Testis (tissue), 2 donors: ENCODE measurements at regions not wholly inside any gene's neighbourhood (a gene's known extent, or its start where the extent isn't known, plus 50 kb on each side); places are given as distances from the start of the nearest gene placed in this dataset.
"Not testable (repeated sequence)": the region's sequence is repeated elsewhere in the genome, so short reads cannot be mapped to it uniquely, and the experiment has no call there.

ENCODE experiments used
- DNase-seq: peaks from one replicate; pipeline ENCODE4 v3.0.0-alpha.2; 2019
- H3K27ac ChIP-seq, 2 donors: fragments of 200-600 bp; sonication (generic); one replicate each; pipeline ENCODE4 v1.5.1; 2019
- H3K27me3 ChIP-seq: fragments of 200-600 bp; sonication (generic); one replicate; pipeline ENCODE4 v1.5.1; 2019
- H3K36me3 ChIP-seq: fragments of 200-600 bp; sonication (generic); one replicate; pipeline ENCODE4 v1.5.1; 2017; ENCODE audit warnings: low read depth; ENCODE audit errors: missing control alignments
- H3K4me1 ChIP-seq: fragments of 200-600 bp; sonication (generic); one replicate; pipeline ENCODE4 v1.5.1; 2019
- H3K4me3 ChIP-seq, 2 donors: fragments of 200-600 bp; sonication (generic); one replicate each; pipeline ENCODE4 v1.5.1; 2017 to 2019
- H3K9me3 ChIP-seq: fragments of 200-600 bp; sonication (generic); one replicate; pipeline ENCODE4 v1.5.1; 2017
- POLR2A ChIP-seq: fragments of 450-650 bp; IDR thresholded peaks from one replicate; pipeline ENCODE4 v1.6.1; 2017; ENCODE audit warnings: antibody characterized with exemption, mild to moderate bottlenecking, moderate library complexity
- WGBS, 2 donors: methylation state at CpG; one replicate each; pipeline ENCODE4 v1.1.5; 2018; 5-methylcytosine and 5-hydroxymethylcytosine counted together
- intact Hi-C: fragments of 100-400 bp; cut with DNase I; formaldehyde crosslinking; loops from one replicate; pipeline ENCODE4 v1.15.1; 2023; ENCODE audit warnings: low total_unique reads
- TF ChIP-seq, protein P1 (sequence below), 3 experiments: fragments of 450-650 bp in 2 of 3; fragments of 200-600 bp in 1 of 3; sonication (generic) in 1 of 3; IDR thresholded peaks; one replicate each; pipeline ENCODE4 v1.5.1; 2016 to 2019; ENCODE audit warnings: antibody characterized with exemption in 3 of 3, mild to moderate bottlenecking in 2 of 3, moderate library complexity in 1 of 3

DNA sequence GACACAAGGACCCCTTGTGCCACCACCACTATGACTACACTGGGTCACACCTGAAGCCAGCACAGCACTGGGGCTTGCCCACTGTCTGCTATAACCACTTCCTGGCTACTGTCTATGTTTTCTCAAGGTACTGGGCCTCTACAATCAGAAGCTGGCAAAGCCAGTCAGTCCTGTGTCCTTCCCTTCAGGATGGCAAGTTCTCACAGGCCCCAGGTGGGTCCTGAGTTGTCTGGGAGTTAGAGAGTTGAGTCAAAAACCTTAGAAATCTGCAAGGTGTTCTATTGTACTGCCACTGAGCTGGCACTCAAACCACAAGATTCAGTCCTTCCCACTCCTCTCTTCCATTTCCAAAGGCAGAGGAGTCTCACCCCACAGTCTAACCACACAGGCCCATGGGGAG lies 705.5 kb downstream of the IPMK start:
- Histone ChIP-seq H3K9me3 (no peaks in the 10 kb centered on the region), H3K27me3 (no peaks in the 10 kb centered on the region), H3K27ac (no peak overlapping the region), H3K36me3 (no peaks in the 10 kb centered on the region), H3K4me1 (no peaks in the 10 kb centered on the region), H3K4me3 (no peak overlapping the region)
- no peak for DNase-seq
- intact Hi-C loops = no loop called here
- no peak for TF ChIP-seq POLR2A
- TF ChIP-seq, protein P1, sequence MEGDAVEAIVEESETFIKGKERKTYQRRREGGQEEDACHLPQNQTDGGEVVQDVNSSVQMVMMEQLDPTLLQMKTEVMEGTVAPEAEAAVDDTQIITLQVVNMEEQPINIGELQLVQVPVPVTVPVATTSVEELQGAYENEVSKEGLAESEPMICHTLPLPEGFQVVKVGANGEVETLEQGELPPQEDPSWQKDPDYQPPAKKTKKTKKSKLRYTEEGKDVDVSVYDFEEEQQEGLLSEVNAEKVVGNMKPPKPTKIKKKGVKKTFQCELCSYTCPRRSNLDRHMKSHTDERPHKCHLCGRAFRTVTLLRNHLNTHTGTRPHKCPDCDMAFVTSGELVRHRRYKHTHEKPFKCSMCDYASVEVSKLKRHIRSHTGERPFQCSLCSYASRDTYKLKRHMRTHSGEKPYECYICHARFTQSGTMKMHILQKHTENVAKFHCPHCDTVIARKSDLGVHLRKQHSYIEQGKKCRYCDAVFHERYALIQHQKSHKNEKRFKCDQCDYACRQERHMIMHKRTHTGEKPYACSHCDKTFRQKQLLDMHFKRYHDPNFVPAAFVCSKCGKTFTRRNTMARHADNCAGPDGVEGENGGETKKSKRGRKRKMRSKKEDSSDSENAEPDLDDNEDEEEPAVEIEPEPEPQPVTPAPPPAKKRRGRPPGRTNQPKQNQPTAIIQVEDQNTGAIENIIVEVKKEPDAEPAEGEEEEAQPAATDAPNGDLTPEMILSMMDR (IDR thresholded peaks at IDR 0.05) = no peak

DNA sequence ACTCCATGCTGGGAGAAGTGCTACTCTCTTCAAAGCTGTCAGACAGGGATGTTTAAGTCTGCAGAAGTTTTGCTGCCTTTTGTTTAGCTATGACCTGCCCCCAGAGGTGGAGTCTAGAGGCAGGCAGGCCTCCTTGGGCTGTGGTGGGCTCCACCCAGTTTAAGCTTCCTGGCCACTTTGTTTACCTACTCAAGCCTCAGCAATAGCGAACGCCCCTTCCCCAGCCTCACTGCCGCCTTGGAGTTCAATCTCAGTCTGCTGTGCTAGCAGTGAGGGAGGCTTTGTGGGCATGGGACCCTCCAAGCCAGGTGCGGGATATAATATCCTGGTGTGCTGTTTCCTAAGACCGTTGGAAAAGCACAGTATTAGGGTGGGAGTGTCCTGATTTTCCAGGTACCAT lies 715.9 kb downstream of the IPMK start:
- H3K4me3 ChIP-seq, H3K27ac ChIP-seq, H3K9me3 ChIP-seq, H3K36me3 ChIP-seq, H3K27me3 ChIP-seq, intact Hi-C loops, DNase-seq, H3K4me1 ChIP-seq: not testable (repeated sequence)
- WGBS, 2 donors = 91 to 97% methylated on average over 5 of the region's 5 CpGs

DNA sequence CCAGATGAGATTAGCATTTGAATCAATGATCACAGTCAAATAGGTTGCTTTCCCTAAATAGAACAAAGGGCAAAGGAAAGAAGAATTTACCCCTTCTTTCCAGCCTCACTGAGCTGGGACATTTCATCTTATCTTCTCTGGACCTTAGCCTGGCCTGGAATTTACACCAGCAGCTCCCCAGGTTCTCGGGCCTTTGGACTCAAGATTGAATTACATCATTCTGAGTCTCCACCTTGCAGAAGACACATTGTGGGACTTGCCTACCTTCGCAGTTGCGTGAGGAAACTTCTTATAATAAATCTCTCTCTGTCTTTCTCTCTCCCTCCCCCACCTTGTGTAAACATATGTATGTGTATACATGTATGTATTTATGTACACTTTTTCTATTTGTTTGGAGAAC lies 732.4 kb downstream of the IPMK start:
- Histone ChIP-seq H3K27me3 (no peaks in the 10 kb centered on the region), H3K27ac (no peak overlapping the region), H3K9me3 (no peaks in the 10 kb centered on the region), H3K4me3 (no peak overlapping the region), H3K4me1 (no peaks in the 10 kb centered on the region), H3K36me3 (no peaks in the 10 kb centered on the region)
- intact Hi-C loops = no loop called here
- 46 to 84% methylated on average over 3 of the region's 3 CpGs for WGBS, 2 donors
- TF ChIP-seq, protein P1 (IDR thresholded peaks at IDR 0.05) = no peak
- no peak for TF ChIP-seq POLR2A
- DNase-seq = no peak

DNA sequence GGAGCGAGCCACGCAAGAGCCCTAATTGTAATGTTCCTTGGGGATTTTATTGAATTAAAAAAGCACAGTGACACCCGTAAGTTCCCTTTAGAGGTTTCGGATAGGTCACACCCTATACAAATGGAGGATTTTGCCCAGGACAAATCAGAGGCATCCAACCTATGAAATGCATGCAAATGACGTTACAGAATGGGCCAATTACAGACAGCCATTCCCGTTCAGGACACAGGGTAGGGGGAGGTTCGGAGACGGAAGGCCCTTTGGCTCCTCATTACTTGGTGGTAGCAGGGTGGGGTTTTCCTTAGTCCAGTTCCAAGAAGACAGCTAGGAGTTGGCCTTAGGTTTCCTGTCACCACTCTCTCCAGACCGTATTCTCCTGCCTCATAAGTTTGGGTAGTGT lies 754.1 kb downstream of the IPMK start:
- Histone ChIP-seq H3K4me1 (no peaks in the 10 kb centered on the region), H3K36me3 (no peaks in the 10 kb centered on the region), H3K27ac (no peak overlapping the region), H3K27me3 (no peaks in the 10 kb centered on the region), H3K4me3 (no peak overlapping the region), H3K9me3 (no peaks in the 10 kb centered on the region)
- WGBS, 2 donors = 49 to 65% methylated on average over 9 of the region's 9 CpGs
- DNase-seq = peak; percentile 16
- TF ChIP-seq POLR2A = no peak
- TF ChIP-seq, protein P1 (IDR thresholded peaks at IDR 0.05) = no peak
- intact Hi-C loops = no loop called here

DNA sequence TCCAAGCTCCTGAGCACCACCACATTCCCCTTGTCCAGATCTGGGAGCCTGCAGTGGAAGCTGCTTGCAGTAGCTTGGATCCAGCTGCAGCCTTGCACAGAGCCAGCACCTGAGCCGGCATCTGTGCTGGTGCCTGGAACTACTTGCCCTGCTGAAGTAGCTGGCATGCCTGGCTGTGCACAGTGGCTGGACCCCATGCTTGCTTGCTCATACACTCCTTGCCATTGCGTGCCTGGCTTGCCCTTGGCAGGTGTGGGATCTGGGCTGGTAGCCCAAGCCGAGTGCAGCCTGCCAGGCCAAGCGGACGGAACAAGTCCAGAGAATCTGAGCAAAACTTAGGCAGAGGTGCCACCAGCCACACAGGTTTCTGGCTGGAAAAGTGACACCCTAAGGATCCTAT lies 759.9 kb downstream of the IPMK start:
- intact Hi-C loops = no loop called here
- 84 to 87% methylated on average over 4 to 5 of the region's 5 CpGs for WGBS, 2 donors
- TF ChIP-seq POLR2A = no peak
- no peak overlapping the region for H3K27ac ChIP-seq
- no peak overlapping the region for H3K4me3 ChIP-seq
- no peaks in the 10 kb centered on the region for H3K36me3 ChIP-seq
- H3K9me3 ChIP-seq = no peaks in the 10 kb centered on the region
- no peaks in the 10 kb centered on the region for H3K27me3 ChIP-seq
- H3K4me1 ChIP-seq = no peaks in the 10 kb centered on the region
- DNase-seq = no peak

DNA sequence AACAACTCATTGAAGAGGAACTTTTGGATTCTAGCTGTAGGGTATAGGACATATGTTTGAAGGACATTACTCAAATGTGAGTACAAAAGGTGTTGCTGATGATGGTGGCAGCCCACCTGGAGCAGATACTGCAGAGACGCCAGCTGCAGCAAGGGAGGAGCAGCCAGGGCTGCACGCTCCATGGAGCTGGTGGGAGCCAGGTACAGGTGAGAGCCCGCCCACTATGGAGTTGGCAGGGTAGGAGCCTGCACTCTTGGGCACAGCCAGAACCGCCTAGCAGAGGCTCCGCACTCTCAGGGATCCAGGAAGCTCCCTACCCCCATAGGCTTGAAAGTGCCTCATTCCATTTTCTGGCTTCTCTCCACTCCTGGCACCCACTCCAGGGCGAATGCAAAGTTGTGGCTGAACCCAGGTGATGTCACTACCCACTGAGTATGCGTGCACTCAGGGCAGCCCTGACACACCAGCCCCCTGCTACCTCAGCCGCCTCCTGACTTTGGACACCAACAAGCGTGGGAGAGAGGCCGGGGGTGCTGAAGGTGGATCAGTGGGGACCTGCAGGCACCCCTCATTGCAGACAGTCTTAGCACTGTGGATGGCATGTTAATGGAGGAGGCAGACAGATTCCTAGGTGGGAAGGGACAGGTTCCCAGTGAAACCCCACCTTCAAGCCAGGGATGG lies 761.1 kb downstream of the IPMK start:
- Histone ChIP-seq H3K27ac (no peak overlapping the region), H3K4me3 (no peak overlapping the region), H3K27me3 (no peaks in the 10 kb centered on the region), H3K36me3 (no peaks in the 10 kb centered on the region), H3K4me1 (no peaks in the 10 kb centered on the region), H3K9me3 (no peaks in the 10 kb centered on the region)
- 49 to 92% methylated on average over 5 to 10 of the region's 10 CpGs for WGBS, 2 donors
- no peak for DNase-seq
- intact Hi-C loops = no loop called here
- TF ChIP-seq, protein P1 (IDR thresholded peaks at IDR 0.05) = no peak
- no peak for TF ChIP-seq POLR2A
